GM19351 (cell line): ENCODE measurements at regions not wholly inside any gene's neighbourhood (a gene's known extent, or its start where the extent isn't known, plus 50 kb on each side); places are given as distances from the start of the nearest gene placed in this dataset.
"Not testable (repeated sequence)": the region's sequence is repeated elsewhere in the genome, so short reads cannot be mapped to it uniquely, and the experiment has no call there.

ENCODE experiments used
- ATAC-seq: cut with Tn5 transposase; IDR thresholded peaks from one replicate; pipeline ENCODE4 v1.9.1; 2021; ENCODE audit warnings: mild to moderate bottlenecking, moderate library complexity; ENCODE audit not compliant: unreplicated experiment

GRCh38 chr6:137968901-137969300 lies 101.8 kb downstream of the TNFAIP3 start:
- peak; percentile 45 for ATAC-seq

- no peak for ATAC-seq
These were observed 102.8 kb downstream of the TNFAIP3 start for GRCh38 chr6:137969874-137970273.

- no peak for ATAC-seq
These were observed 103.3 kb downstream of the TNFAIP3 start for GRCh38 chr6:137970368-137970767.

- ATAC-seq, result no peak
These were observed 106.1 kb downstream of the TNFAIP3 start for GRCh38 chr6:137973201-137973600.

GRCh38 chr6:137975188-137975940 lies 108.3 kb downstream of the TNFAIP3 start:
- peak; percentile 39 for ATAC-seq

- no peak for ATAC-seq
These were observed 109.4 kb downstream of the TNFAIP3 start for GRCh38 chr6:137976430-137976829.

- ATAC-seq, result no peak
These were observed 110.1 kb downstream of the TNFAIP3 start for GRCh38 chr6:137977206-137977605.

GRCh38 chr6:137977814-137978213 lies 110.8 kb downstream of the TNFAIP3 start:
- ATAC-seq, result no peak

GRCh38 chr6:137978252-137978896 lies 111.3 kb downstream of the TNFAIP3 start:
- ATAC-seq, result no peak

GRCh38 chr6:137979263-137979662 lies 112.2 kb downstream of the TNFAIP3 start:
- ATAC-seq, result not testable (repeated sequence)

GRCh38 chr6:137980777-137981176 lies 113.7 kb downstream of the TNFAIP3 start:
- no peak for ATAC-seq

GRCh38 chr6:137981758-137982157 lies 114.7 kb downstream of the TNFAIP3 start:
- ATAC-seq, result no peak

- ATAC-seq, result no peak
These were observed 115.5 kb downstream of the TNFAIP3 start for GRCh38 chr6:137982418-137983189.

GRCh38 chr6:137983269-137983668 lies 116.2 kb downstream of the TNFAIP3 start:
- ATAC-seq, result no peak

- no peak for ATAC-seq
These were observed 117.6 kb downstream of the PERP start for GRCh38 chr6:137989664-137990063.

GRCh38 chr6:137995371-137995770 lies 111.8 kb downstream of the PERP start:
- ATAC-seq, result no peak

GRCh38 chr6:137998461-137999019 lies 108.7 kb downstream of the PERP start:
- no peak for ATAC-seq

GRCh38 chr6:137999815-138000214 lies 107.4 kb downstream of the PERP start:
- ATAC-seq, result no peak

GRCh38 chr6:138000941-138001340 lies 106.3 kb downstream of the PERP start:
- ATAC-seq, result no peak

GRCh38 chr6:138001750-138002349 lies 105.4 kb downstream of the PERP start:
- ATAC-seq, result no peak
